A673 (cell line): ENCODE measurements at regions not wholly inside any gene's neighbourhood (a gene's known extent, or its start where the extent isn't known, plus 50 kb on each side); places are given as distances from the start of the nearest gene placed in this dataset.

Source experiments
- BruUV-seq: library from RNA; stranded (reverse); fragments of 400-500 nt; replicated peaks from 2 replicates; lab custom pipeline; 2021; lab: Mats Ljungman, UMichigan
- CTCF ChIA-PET: fragments of 300-600 bp; sonication (Branson Sonifier 250); formaldehyde crosslinking; loops from one replicate; lab custom pipeline; 2022; ENCODE audit warnings: antibody characterized with exemption; lab: Charles Lee
- POLR2A ChIA-PET: fragments of 300-600 bp; sonication (Branson Sonifier 250); formaldehyde crosslinking; loops from one replicate; lab custom pipeline; 2022; ENCODE audit warnings: antibody characterized with exemption; ENCODE audit not compliant: low non-redundant PET; lab: Charles Lee
- DNase-seq: peaks from one replicate; pipeline ENCODE4 v3.0.0-alpha.2; 2015; ENCODE audit warnings: low spot score
- H3K27ac ChIP-seq: fragments of 200-600 bp; sonication (generic); 2 replicates; pipeline ENCODE4 v1.5.1; 2016; ENCODE audit warnings: mixed run types, low read depth, mild to moderate bottlenecking, mixed read lengths, antibody characterized with exemption, low read length; ENCODE audit not compliant: poor library complexity, severe bottlenecking
- H3K27me3 ChIP-seq: fragments of 200-600 bp; sonication (generic); replicated peaks from 2 replicates; pipeline ENCODE4 v1.6.1; 2017; ENCODE audit warnings: mixed run types, low read depth, mild to moderate bottlenecking, mixed read lengths, antibody characterized with exemption, low read length; ENCODE audit not compliant: insufficient read depth, poor library complexity
- H3K36me3 ChIP-seq: fragments of 200-600 bp; sonication (generic); 2 replicates; pipeline ENCODE4 v1.6.1; 2016; ENCODE audit warnings: mixed run types, mild to moderate bottlenecking, mixed read lengths, antibody characterized with exemption, low read length; ENCODE audit not compliant: insufficient read depth, poor library complexity, severe bottlenecking
- H3K4me1 ChIP-seq: fragments of 200-600 bp; sonication (generic); 2 replicates; pipeline ENCODE4 v1.6.1; 2017; ENCODE audit warnings: mixed run types, mild to moderate bottlenecking, mixed read lengths, antibody characterized with exemption, low read length; ENCODE audit not compliant: insufficient read depth, poor library complexity, severe bottlenecking
- H3K4me3 ChIP-seq: fragments of 200-600 bp; sonication (generic); 2 replicates; pipeline ENCODE4 v1.5.1; 2016; ENCODE audit warnings: low read depth, mixed run types, mild to moderate bottlenecking, mixed read lengths, low read length; ENCODE audit not compliant: poor library complexity, severe bottlenecking
- H3K9me3 ChIP-seq: fragments of 200-600 bp; sonication (generic); 2 replicates; pipeline ENCODE4 v1.6.1; 2016; ENCODE audit warnings: mixed run types, low read depth, mild to moderate bottlenecking, mixed read lengths, antibody characterized with exemption, low read length; ENCODE audit not compliant: poor library complexity, severe bottlenecking
- CTCF ChIP-seq: fragments of 300-800, 200-600 bp; sonication (generic); conservative IDR thresholded peaks from 2 replicates; pipeline ENCODE4 v1.5.1; 2017; ENCODE audit warnings: low read depth, mild to moderate bottlenecking, antibody characterized with exemption, low read length, moderate library complexity, mixed read lengths
- EZH2 ChIP-seq: fragments of 200-600 bp; sonication (generic); IDR thresholded peaks from 2 replicates; pipeline ENCODE4 v1.6.1; 2017; ENCODE audit warnings: borderline replicate concordance, low read depth, mild to moderate bottlenecking, mixed read lengths, antibody characterized with exemption, low read length; ENCODE audit not compliant: poor library complexity, severe bottlenecking
- intact Hi-C: fragments of 100-400 bp; cut with micrococcal nuclease; formaldehyde crosslinking; loops from one replicate; pipeline ENCODE4 v1.10.0; 2022; ENCODE audit not compliant: unreplicated experiment

GRCh38 chr5:126117044-126117443 is 306.2 kb upstream of the GRAMD2B start:
- no TSS peak for BruUV-seq
- ChIA-PET CTCF (no interaction called here), POLR2A (no interaction called here)
- Histone ChIP-seq H3K9me3 (no peaks in the 10 kb centered on the region), H3K27ac (no peak overlapping the region), H3K27me3 (peaks cover 15% of the 10 kb centered on the region), H3K36me3 (no peaks in the 10 kb centered on the region), H3K4me1 (no peaks in the 10 kb centered on the region), H3K4me3 (no peak overlapping the region)
- TF ChIP-seq CTCF: no peak
- no peak for TF ChIP-seq EZH2
- intact Hi-C loops: no loop called here
- no peak for DNase-seq

- Histone ChIP-seq H3K4me1 (no peaks in the 10 kb centered on the region), H3K27ac (no peak overlapping the region), H3K9me3 (no peaks in the 10 kb centered on the region), H3K4me3 (no peak overlapping the region), H3K27me3 (peaks cover 31% of the 10 kb centered on the region), H3K36me3 (no peaks in the 10 kb centered on the region)
- intact Hi-C loops: no loop called here
- no TSS peak for BruUV-seq
- no peak for DNase-seq
- ChIA-PET POLR2A (no interaction called here), CTCF (no interaction called here)
- TF ChIP-seq CTCF (no peak), EZH2 (no peak)
Measured at GRCh38 chr5:126119887-126120442, 303.2 kb upstream of the GRAMD2B start.

DNA sequence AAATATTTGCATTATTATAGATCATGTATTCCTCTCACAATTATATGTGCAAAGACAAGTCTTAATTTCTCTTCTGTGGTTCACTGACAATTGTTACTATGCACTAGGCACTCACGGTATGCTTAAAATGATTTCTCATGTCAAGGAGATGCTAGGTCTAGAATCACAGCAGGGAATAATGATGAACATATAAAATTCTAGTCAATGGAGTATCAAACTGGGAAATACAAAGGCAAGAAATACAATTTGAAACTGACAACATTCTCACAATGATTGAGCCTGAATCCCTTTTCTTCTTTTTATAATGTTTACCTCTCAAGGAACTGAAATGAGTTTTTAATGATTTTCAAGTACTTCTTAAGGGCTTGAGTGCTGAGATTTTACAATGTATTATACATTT is 302.3 kb upstream of the GRAMD2B start:
- H3K36me3 ChIP-seq: no peaks in the 10 kb centered on the region
- H3K4me1 ChIP-seq: no peaks in the 10 kb centered on the region
- H3K9me3 ChIP-seq: no peaks in the 10 kb centered on the region
- ChIA-PET CTCF (no interaction called here), POLR2A (no interaction called here)
- intact Hi-C loops: no loop called here
- no TSS peak for BruUV-seq
- peaks cover 40% of the 10 kb centered on the region for H3K27me3 ChIP-seq
- no peak overlapping the region for H3K27ac ChIP-seq
- no peak for TF ChIP-seq EZH2
- no peak for TF ChIP-seq CTCF
- DNase-seq: no peak
- no peak overlapping the region for H3K4me3 ChIP-seq
